HG03342 (cell line): ENCODE measurements at regions not wholly inside any gene's neighbourhood (a gene's known extent, or its start where the extent isn't known, plus 50 kb on each side); places are given as distances from the start of the nearest gene placed in this dataset.
"Not testable (repeated sequence)": the region's sequence is repeated elsewhere in the genome, so short reads cannot be mapped to it uniquely, and the experiment has no call there.

ENCODE experiments used
- ATAC-seq: cut with Tn5 transposase; IDR thresholded peaks from one replicate; pipeline ENCODE4 v1.9.1; 2021; ENCODE audit warnings: mild to moderate bottlenecking, moderate library complexity; ENCODE audit not compliant: unreplicated experiment

DNA sequence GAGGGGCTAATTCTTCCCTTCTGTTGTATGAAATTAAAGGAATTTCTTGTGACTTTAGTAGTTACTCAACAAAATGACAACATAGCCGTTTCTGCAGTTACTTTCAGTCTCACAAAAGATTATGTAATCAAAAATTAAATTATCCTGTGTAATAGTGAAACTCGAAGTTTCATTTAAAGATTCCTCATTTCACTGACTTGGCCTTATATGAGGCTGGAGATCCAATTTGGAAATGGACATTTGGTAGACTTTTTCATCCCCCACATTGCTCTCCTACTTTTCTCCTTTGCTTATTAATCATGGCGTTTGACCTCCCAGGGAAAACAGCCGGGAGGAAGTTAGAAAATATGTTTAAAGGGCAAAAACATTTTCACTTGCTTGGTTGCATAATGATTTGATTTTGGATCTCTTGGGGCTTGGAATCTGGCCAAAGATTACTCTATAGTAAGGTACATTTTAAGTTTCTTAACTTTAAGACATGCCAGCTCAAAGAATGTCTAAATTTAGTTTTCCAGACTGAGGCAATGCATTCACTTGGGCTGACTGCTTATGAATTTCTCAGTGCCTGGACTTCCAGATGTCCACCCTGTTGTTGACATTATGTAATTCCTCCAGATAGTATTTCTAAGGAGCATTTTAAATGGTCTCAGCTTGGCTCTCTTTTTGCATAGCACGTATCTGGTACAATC is 1364.9 kb upstream of the MIR17HG start:
- no peak for ATAC-seq

GRCh38 chr13:89988206-89988605 is 1359.3 kb upstream of the MIR17HG start:
- ATAC-seq, result no peak

DNA sequence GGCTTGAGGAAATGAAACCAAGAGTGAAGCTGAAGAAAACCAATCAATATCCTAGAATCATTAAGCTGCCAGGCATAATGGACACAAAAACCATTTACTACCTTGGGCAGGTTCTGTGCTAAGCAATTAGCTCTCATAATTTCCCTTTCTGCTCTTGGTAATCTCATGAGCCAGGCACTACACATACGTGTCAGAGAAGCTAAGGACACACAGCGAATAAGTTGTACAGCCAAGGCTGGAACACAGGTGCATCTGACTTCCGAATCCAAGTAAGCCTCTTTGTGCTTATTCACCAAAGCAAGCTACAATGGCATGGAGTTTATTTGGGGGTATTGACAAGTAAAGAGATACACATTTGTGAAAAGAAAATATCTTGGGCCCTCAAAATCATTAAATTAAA is 1343.9 kb upstream of the MIR17HG start:
- no peak for ATAC-seq

- ATAC-seq, result no peak
Observed at GRCh38 chr13:90008707-90009149, 1338.8 kb upstream of the MIR17HG start.

DNA sequence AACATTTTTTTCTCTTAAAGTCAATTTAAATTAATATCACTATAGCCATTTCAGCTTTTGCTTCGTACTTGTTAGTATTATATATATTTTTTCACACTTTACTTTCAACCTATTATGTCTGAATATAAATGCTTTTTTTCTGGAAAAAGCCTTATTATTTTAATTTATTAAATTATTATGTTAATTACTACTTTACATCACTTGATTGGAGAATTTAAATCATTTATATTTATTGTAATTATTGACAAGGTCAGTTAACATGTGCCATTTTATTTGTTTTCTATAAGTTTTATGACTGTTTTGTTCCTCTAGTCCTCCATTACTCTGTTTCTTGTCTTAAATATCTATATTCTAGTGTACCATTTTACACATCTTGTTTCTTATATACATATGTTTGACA is 1333.4 kb upstream of the MIR17HG start:
- no peak for ATAC-seq

GRCh38 chr13:90015565-90016507 is 1331.7 kb upstream of the MIR17HG start:
- no peak for ATAC-seq

DNA sequence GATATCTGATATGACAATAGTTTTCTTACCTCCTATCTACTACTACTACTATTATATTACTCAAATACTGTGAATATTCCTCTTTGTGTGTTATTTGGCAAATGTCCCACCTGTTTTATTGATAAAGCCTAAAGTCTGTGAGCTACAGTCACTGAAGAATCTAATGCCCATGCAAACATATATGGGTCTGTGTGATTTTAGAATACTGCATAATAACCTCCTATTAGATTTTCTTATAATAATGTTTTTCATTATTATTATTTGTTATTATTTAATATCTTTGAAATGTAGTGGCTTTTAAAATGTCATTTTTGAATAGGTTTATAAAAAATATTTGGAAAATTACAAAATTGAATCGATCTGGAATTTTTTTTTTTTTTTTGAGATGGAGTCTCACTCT is 1330.8 kb upstream of the MIR17HG start:
- no peak for ATAC-seq

GRCh38 chr13:90020536-90021070 is 1326.9 kb upstream of the MIR17HG start:
- ATAC-seq, result no peak

GRCh38 chr13:90027409-90027808 is 1320.1 kb upstream of the MIR17HG start:
- no peak for ATAC-seq

- no peak for ATAC-seq
Observed at GRCh38 chr13:90032313-90032712, 1315.2 kb upstream of the MIR17HG start.

GRCh38 chr13:90032841-90033493 is 1314.5 kb upstream of the MIR17HG start:
- no peak for ATAC-seq

- no peak for ATAC-seq
Observed at GRCh38 chr13:90039516-90039915, 1308.0 kb upstream of the MIR17HG start.

GRCh38 chr13:90047600-90047999 is 1299.9 kb upstream of the MIR17HG start:
- ATAC-seq, result no peak

- no peak for ATAC-seq
Observed at GRCh38 chr13:90049989-90050671, 1297.4 kb upstream of the MIR17HG start.

GRCh38 chr13:90055121-90055520 is 1292.4 kb upstream of the MIR17HG start:
- ATAC-seq, result no peak

GRCh38 chr13:90055760-90056159 is 1291.7 kb upstream of the MIR17HG start:
- no peak for ATAC-seq

GRCh38 chr13:90064226-90064625 is 1283.3 kb upstream of the MIR17HG start:
- ATAC-seq, result not testable (repeated sequence)

DNA sequence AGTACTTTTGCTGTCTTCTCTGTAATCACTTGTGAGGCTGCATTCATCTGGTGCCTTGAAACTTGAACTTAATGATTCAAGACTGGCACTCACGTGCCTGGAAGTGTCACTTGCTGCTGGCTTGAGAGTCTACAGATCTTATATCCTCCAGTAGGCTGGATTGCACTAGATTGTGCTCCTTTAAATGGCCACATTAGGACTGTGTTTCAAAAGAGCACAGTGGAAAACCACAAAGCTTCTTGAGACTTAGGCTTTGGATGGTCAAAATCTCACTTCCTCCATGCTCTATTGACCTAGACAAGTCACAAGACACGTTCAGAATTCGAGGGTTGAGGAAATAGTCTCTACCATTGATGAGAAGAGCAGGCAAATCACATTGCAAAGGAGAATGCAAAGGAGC is 1278.8 kb upstream of the MIR17HG start:
- no peak for ATAC-seq

- no peak for ATAC-seq
Observed at GRCh38 chr13:90070362-90070761, 1277.1 kb upstream of the MIR17HG start.

GRCh38 chr13:90070837-90071525 is 1276.5 kb upstream of the MIR17HG start:
- no peak for ATAC-seq
